ENCODE measurements at regions not wholly inside any gene's neighbourhood (a gene's known extent, or its start where the extent isn't known, plus 50 kb on each side); places are given as distances from the start of the nearest gene placed in this dataset.

DNA sequence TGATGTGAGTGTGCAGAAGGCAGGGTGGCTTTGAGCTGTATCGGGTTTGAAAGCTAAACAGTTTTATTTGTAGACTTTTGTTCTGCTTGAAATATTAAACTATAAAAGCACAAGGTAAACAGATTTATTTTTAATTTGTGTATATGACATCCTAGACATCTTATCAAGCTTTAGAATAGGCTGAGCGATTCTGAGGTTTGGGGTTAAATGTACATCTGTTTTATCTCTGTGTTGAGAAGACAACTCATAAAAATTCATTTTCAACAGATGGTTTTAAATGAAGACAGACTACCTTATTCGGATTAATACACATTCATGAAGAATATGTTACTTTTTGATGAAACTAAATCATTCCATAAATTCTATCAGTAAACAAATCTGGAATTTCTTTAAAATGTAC is 368.8 kb downstream of the RPRM start:
- TF ChIP-seq, protein P1, sequence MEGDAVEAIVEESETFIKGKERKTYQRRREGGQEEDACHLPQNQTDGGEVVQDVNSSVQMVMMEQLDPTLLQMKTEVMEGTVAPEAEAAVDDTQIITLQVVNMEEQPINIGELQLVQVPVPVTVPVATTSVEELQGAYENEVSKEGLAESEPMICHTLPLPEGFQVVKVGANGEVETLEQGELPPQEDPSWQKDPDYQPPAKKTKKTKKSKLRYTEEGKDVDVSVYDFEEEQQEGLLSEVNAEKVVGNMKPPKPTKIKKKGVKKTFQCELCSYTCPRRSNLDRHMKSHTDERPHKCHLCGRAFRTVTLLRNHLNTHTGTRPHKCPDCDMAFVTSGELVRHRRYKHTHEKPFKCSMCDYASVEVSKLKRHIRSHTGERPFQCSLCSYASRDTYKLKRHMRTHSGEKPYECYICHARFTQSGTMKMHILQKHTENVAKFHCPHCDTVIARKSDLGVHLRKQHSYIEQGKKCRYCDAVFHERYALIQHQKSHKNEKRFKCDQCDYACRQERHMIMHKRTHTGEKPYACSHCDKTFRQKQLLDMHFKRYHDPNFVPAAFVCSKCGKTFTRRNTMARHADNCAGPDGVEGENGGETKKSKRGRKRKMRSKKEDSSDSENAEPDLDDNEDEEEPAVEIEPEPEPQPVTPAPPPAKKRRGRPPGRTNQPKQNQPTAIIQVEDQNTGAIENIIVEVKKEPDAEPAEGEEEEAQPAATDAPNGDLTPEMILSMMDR (IDR thresholded peaks at IDR 0.05), result no peak
- TF ChIP-seq POLR2A (IDR thresholded peaks at IDR 0.05), result no peak
